ENCODE measurements at regions not wholly inside any gene's neighbourhood (a gene's known extent, or its start where the extent isn't known, plus 50 kb on each side); places are given as distances from the start of the nearest gene placed in this dataset.

- H3K4me1 ChIP-seq (ENCODE audit: insufficient read depth, low read length): no peaks in the 10 kb centered on the region
- no peaks in the 10 kb centered on the region for H3K36me3 ChIP-seq (ENCODE audit: insufficient read depth, low read length)
- H3K9ac ChIP-seq (ENCODE audit: low read depth, low read length): no peak overlapping the region
- no peak overlapping the region for H3K27ac ChIP-seq (ENCODE audit: low read depth, low read length)
- H3K9me3 ChIP-seq (ENCODE audit: insufficient read depth, low read depth, low read length): no peaks in the 10 kb centered on the region
- 95% methylated on average over 7 of the region's 7 CpGs for WGBS
- H3K27me3 ChIP-seq (ENCODE audit: insufficient read depth, low read length): 0 out of 2 replicates have a peak, but pooled peaks cover 4% of the 10 kb centered on the region
- no peak overlapping the region for H3K4me3 ChIP-seq (ENCODE audit: low read length)
Measured at GRCh38 chr15:69593488-69593887, 140.9 kb downstream of the RPLP1 start.

- Histone ChIP-seq H3K27ac (ENCODE audit: low read depth, low read length) (no peak overlapping the region), H3K27me3 (ENCODE audit: insufficient read depth, low read length) (0 out of 2 replicates have a peak, but pooled peaks cover 4% of the 10 kb centered on the region), H3K36me3 (ENCODE audit: insufficient read depth, low read length) (no peaks in the 10 kb centered on the region), H3K4me1 (ENCODE audit: insufficient read depth, low read length) (no peaks in the 10 kb centered on the region), H3K4me3 (ENCODE audit: low read length) (no peak overlapping the region), H3K9ac (ENCODE audit: low read depth, low read length) (no peak overlapping the region), H3K9me3 (ENCODE audit: insufficient read depth, low read depth, low read length) (no peaks in the 10 kb centered on the region)
- WGBS: 72% methylated on average over 24 of the region's 24 CpGs
Measured at GRCh38 chr15:69593981-69594966, 141.7 kb downstream of the RPLP1 start.

- no peaks in the 10 kb centered on the region for H3K4me1 ChIP-seq (ENCODE audit: insufficient read depth, low read length)
- H3K27ac ChIP-seq (ENCODE audit: low read depth, low read length): no peak overlapping the region
- WGBS: 82% methylated on average over 9 of the region's 10 CpGs
- no peaks in the 10 kb centered on the region for H3K36me3 ChIP-seq (ENCODE audit: insufficient read depth, low read length)
- H3K9ac ChIP-seq (ENCODE audit: low read depth, low read length): no peak overlapping the region
- no peaks in the 10 kb centered on the region for H3K9me3 ChIP-seq (ENCODE audit: insufficient read depth, low read depth, low read length)
- H3K4me3 ChIP-seq (ENCODE audit: low read length): no peak overlapping the region
- H3K27me3 ChIP-seq (ENCODE audit: insufficient read depth, low read length): 0 out of 2 replicates have a peak, but pooled peaks cover 4% of the 10 kb centered on the region
Measured at GRCh38 chr15:69595009-69595791, 142.6 kb downstream of the RPLP1 start.

- Histone ChIP-seq H3K4me1 (ENCODE audit: insufficient read depth, low read length) (no peaks in the 10 kb centered on the region), H3K9ac (ENCODE audit: low read depth, low read length) (no peak overlapping the region), H3K27ac (ENCODE audit: low read depth, low read length) (no peak overlapping the region), H3K36me3 (ENCODE audit: insufficient read depth, low read length) (no peaks in the 10 kb centered on the region), H3K4me3 (ENCODE audit: low read length) (no peak overlapping the region), H3K27me3 (ENCODE audit: insufficient read depth, low read length) (0 out of 2 replicates have a peak, but pooled peaks cover 4% of the 10 kb centered on the region), H3K9me3 (ENCODE audit: insufficient read depth, low read depth, low read length) (no peaks in the 10 kb centered on the region)
- 90% methylated on average over 4 of the region's 4 CpGs for WGBS
Measured at GRCh38 chr15:69597061-69597592, 144.5 kb downstream of the RPLP1 start.

- Histone ChIP-seq H3K27me3 (ENCODE audit: insufficient read depth, low read length) (0 out of 2 replicates have a peak, but pooled peaks cover 4% of the 10 kb centered on the region), H3K4me3 (ENCODE audit: low read length) (no peak overlapping the region), H3K9me3 (ENCODE audit: insufficient read depth, low read depth, low read length) (no peaks in the 10 kb centered on the region), H3K36me3 (ENCODE audit: insufficient read depth, low read length) (no peaks in the 10 kb centered on the region), H3K4me1 (ENCODE audit: insufficient read depth, low read length) (no peaks in the 10 kb centered on the region; the same call in 1 of the 2 replicates), H3K9ac (ENCODE audit: low read depth, low read length) (no peak overlapping the region), H3K27ac (ENCODE audit: low read depth, low read length) (no peak overlapping the region)
- WGBS: 89% methylated on average over 5 of the region's 5 CpGs
Measured at GRCh38 chr15:69599271-69599670, 146.7 kb downstream of the RPLP1 start.

- no peak overlapping the region for H3K27ac ChIP-seq (ENCODE audit: low read depth, low read length)
- no peak overlapping the region for H3K4me3 ChIP-seq (ENCODE audit: low read length)
- 0 out of 2 replicates have a peak, but pooled peaks cover 4% of the 10 kb centered on the region for H3K27me3 ChIP-seq (ENCODE audit: insufficient read depth, low read length)
- H3K36me3 ChIP-seq (ENCODE audit: insufficient read depth, low read length): no peaks in the 10 kb centered on the region
- no peaks in the 10 kb centered on the region for H3K9me3 ChIP-seq (ENCODE audit: insufficient read depth, low read depth, low read length)
- no peak overlapping the region for H3K9ac ChIP-seq (ENCODE audit: low read depth, low read length)
- no peaks in the 10 kb centered on the region; the same call in 1 of the 2 replicates for H3K4me1 ChIP-seq (ENCODE audit: insufficient read depth, low read length)
- 97% methylated on average over 3 of the region's 3 CpGs for WGBS
Measured at GRCh38 chr15:69600556-69601085, 148.0 kb downstream of the RPLP1 start.

GRCh38 chr15:69601711-69602504 is 149.3 kb downstream of the RPLP1 start:
- Histone ChIP-seq H3K9me3 (ENCODE audit: insufficient read depth, low read depth, low read length) (no peaks in the 10 kb centered on the region), H3K27ac (ENCODE audit: low read depth, low read length) (no peak overlapping the region), H3K4me1 (ENCODE audit: insufficient read depth, low read length) (no peaks in the 10 kb centered on the region; the same call in 1 of the 2 replicates), H3K36me3 (ENCODE audit: insufficient read depth, low read length) (no peaks in the 10 kb centered on the region), H3K4me3 (ENCODE audit: low read length) (no peak overlapping the region), H3K27me3 (ENCODE audit: insufficient read depth, low read length) (0 out of 2 replicates have a peak, but pooled peaks cover 4% of the 10 kb centered on the region), H3K9ac (ENCODE audit: low read depth, low read length) (no peak overlapping the region)
- WGBS: 90% methylated on average over 7 of the region's 7 CpGs

- 86% methylated on average over 4 of the region's 4 CpGs for WGBS
- Histone ChIP-seq H3K36me3 (ENCODE audit: insufficient read depth, low read length) (no peaks in the 10 kb centered on the region), H3K27ac (ENCODE audit: low read depth, low read length) (no peak overlapping the region), H3K4me1 (ENCODE audit: insufficient read depth, low read length) (no peaks in the 10 kb centered on the region; the same call in 1 of the 2 replicates), H3K9me3 (ENCODE audit: insufficient read depth, low read depth, low read length) (no peaks in the 10 kb centered on the region), H3K4me3 (ENCODE audit: low read length) (no peak overlapping the region), H3K27me3 (ENCODE audit: insufficient read depth, low read length) (0 out of 2 replicates have a peak, but pooled peaks cover 4% of the 10 kb centered on the region), H3K9ac (ENCODE audit: low read depth, low read length) (no peak overlapping the region)
Measured at GRCh38 chr15:69602921-69603320, 150.3 kb downstream of the RPLP1 start.

- Histone ChIP-seq H3K27ac (ENCODE audit: low read depth, low read length) (no peak overlapping the region), H3K9me3 (ENCODE audit: insufficient read depth, low read depth, low read length) (no peaks in the 10 kb centered on the region), H3K9ac (ENCODE audit: low read depth, low read length) (no peak overlapping the region), H3K4me1 (ENCODE audit: insufficient read depth, low read length) (no peaks in the 10 kb centered on the region; the same call in 1 of the 2 replicates), H3K27me3 (ENCODE audit: insufficient read depth, low read length) (0 out of 2 replicates have a peak, but pooled peaks cover under 1% of the 10 kb centered on the region), H3K4me3 (ENCODE audit: low read length) (no peak overlapping the region), H3K36me3 (ENCODE audit: insufficient read depth, low read length) (no peaks in the 10 kb centered on the region)
- WGBS: no CpG with 5 or more reads among the region's 1 CpG
Measured at GRCh38 chr15:69603369-69604071, 150.9 kb downstream of the RPLP1 start.

- 54% methylated on average over 4 of the region's 4 CpGs for WGBS
Measured at GRCh38 chr15:69604072-69604411, 151.4 kb downstream of the RPLP1 start.

More at GRCh38 chr15:69604072-69604411, 151.4 kb downstream of the RPLP1 start:
- no peaks in the 10 kb centered on the region for H3K27me3 ChIP-seq (ENCODE audit: insufficient read depth, low read length)
- no peak overlapping the region for H3K4me3 ChIP-seq (ENCODE audit: low read length)
- no peaks in the 10 kb centered on the region; the same call in 1 of the 2 replicates for H3K4me1 ChIP-seq (ENCODE audit: insufficient read depth, low read length)
- no peak overlapping the region for H3K27ac ChIP-seq (ENCODE audit: low read depth, low read length)
- no peaks in the 10 kb centered on the region for H3K36me3 ChIP-seq (ENCODE audit: insufficient read depth, low read length)
- H3K9ac ChIP-seq (ENCODE audit: low read depth, low read length): no peak overlapping the region
- no peaks in the 10 kb centered on the region for H3K9me3 ChIP-seq (ENCODE audit: insufficient read depth, low read depth, low read length)
